Adrenal gland (tissue), 9 donors: ENCODE measurements at regions not wholly inside any gene's neighbourhood (a gene's known extent, or its start where the extent isn't known, plus 50 kb on each side); places are given as distances from the start of the nearest gene placed in this dataset.
"Not testable (repeated sequence)": the region's sequence is repeated elsewhere in the genome, so short reads cannot be mapped to it uniquely, and the experiment has no call there.

Experiments
- DNase-seq, 7 donors: peaks; one replicate each; pipeline ENCODE4 v3.0.0-alpha.2; 2019 to 2020
- H3K27ac ChIP-seq, 5 donors: fragments of 200-600 bp; sonication (generic) in 4 of 5; 1 replicate in 3 of 5; 2 replicates in 2 of 5; pipeline versions ENCODE4 v1.5.1 to v1.8.0; 2016 to 2020; ENCODE audit warnings: mild to moderate bottlenecking in 1 of 5
- H3K27me3 ChIP-seq: fragments of 200-600 bp; 2 replicates; pipeline ENCODE4 v1.8.0; 2021
- H3K36me3 ChIP-seq, 2 donors: fragments of 200-600 bp; replicated peaks in 1 of 2; 1 replicate in 1 of 2; 2 replicates in 1 of 2; pipeline versions ENCODE4 v1.5.1 to v1.8.0; 2018 to 2022
- H3K4me1 ChIP-seq, 2 donors: fragments of 200-600 bp; replicated peaks in 1 of 2; 1 replicate in 1 of 2; 2 replicates in 1 of 2; pipeline versions ENCODE4 v1.5.1 to v1.8.0; 2018 to 2021
- H3K4me3 ChIP-seq, 4 donors: fragments of 200-600 bp; sonication (generic) in 3 of 4; one replicate each; pipeline ENCODE4 v1.5.1; 2016 to 2018
- H3K9me3 ChIP-seq, 3 donors: fragments of 200-600 bp; sonication (generic) in 1 of 3; replicated peaks in 1 of 3; 1 replicate in 2 of 3; 2 replicates in 1 of 3; pipeline versions ENCODE4 v1.5.1 to v1.8.0; 2016 to 2021
- CTCF ChIP-seq, 6 experiments: fragments of 450-650 bp in 4 of 6; fragments of 200-600 bp in 2 of 6; sonication (generic) in 1 of 6; IDR thresholded peaks; 1 replicate in 5 of 6; 2 replicates in 1 of 6; pipeline versions ENCODE4 v1.5.1 to v1.8.0; 2016 to 2021; ENCODE audit warnings: antibody characterized with exemption in 6 of 6, mild to moderate bottlenecking in 2 of 6, moderate library complexity in 1 of 6
- POLR2A ChIP-seq, 2 donors: fragments of 450-650 bp; IDR thresholded peaks; one replicate each; pipeline ENCODE4 v1.6.1; 2017; ENCODE audit warnings: antibody characterized with exemption in 2 of 2, mild to moderate bottlenecking in 2 of 2, moderate library complexity in 1 of 2
- WGBS, 4 donors: extraction: QIAGEN DNeasy Blood & Tissue Kit in 2 of 4; methylation state at CpG; one replicate each; pipeline versions ENCODE4 v1.1.5 to v1.1.7; 2013 to 2017; 5-methylcytosine and 5-hydroxymethylcytosine counted together
- intact Hi-C, 2 donors: fragments of 100-400 bp; cut with DNase I; formaldehyde crosslinking; loops; one replicate each; pipeline versions ENCODE4 v1.14.1 to v1.15.0; 2022 to 2023
- donor health status: healthy with polysubstance abuse.
- donor health status: Bipolar disorder and iron deficiency.
- donor health status: DM: yes; HTN: yes; CAD: no.
- donor health status: DM: no; HTN: no; CAD: no.
- donor health status: DM: no; HTN: no; CAD: no.

GRCh38 chr7:67361150-67361549 is 364.5 kb downstream of the TYW1 start:
- no peak for DNase-seq
- peaks cover 0 to 5% of the 10 kb centered on the region in 2 donors for H3K4me1 ChIP-seq
- H3K36me3 ChIP-seq, result no peaks in the 10 kb centered on the region
- WGBS, 4 donors, result 82 to 88% (median 87%) methylated on average over 4 of the region's 4 CpGs
- H3K27ac ChIP-seq, result no peak overlapping the region
- intact Hi-C loops, result no loop called here
- TF ChIP-seq POLR2A (IDR thresholded peaks at IDR 0.05) (no peak), CTCF (IDR thresholded peaks at IDR 0.05) (no peak)
- H3K27me3 ChIP-seq, result no peaks in the 10 kb centered on the region
- no peak overlapping the region for H3K4me3 ChIP-seq
- H3K9me3 ChIP-seq, result peaks cover 0 to 8% (median 0%) of the 10 kb centered on the region in 3 donors

GRCh38 chr7:67364441-67365017 is 367.9 kb downstream of the TYW1 start:
- Histone ChIP-seq H3K9me3 (no peaks in the 10 kb centered on the region), H3K27ac (no peak overlapping the region), H3K27me3 (no peaks in the 10 kb centered on the region), H3K4me3 (no peak overlapping the region), H3K36me3 (no peaks in the 10 kb centered on the region), H3K4me1 (peaks cover 0 to 5% of the 10 kb centered on the region in 2 donors)
- 62 to 72% (median 68%) methylated on average over 5 to 60 of the region's 60 CpGs for WGBS, 4 donors
- TF ChIP-seq CTCF (IDR thresholded peaks at IDR 0.05) (no peak), POLR2A (IDR thresholded peaks at IDR 0.05) (no peak)
- peak in 1 of 7 donors; percentile 29 for DNase-seq
- intact Hi-C loops, result no loop called here

- no peak overlapping the region for H3K27ac ChIP-seq
- no peaks in the 10 kb centered on the region for H3K36me3 ChIP-seq
- peaks cover 0 to 9% of the 10 kb centered on the region in 2 donors for H3K4me1 ChIP-seq
- TF ChIP-seq CTCF (IDR thresholded peaks at IDR 0.05) (peak; percentile 74 to 88 (median 81)), POLR2A (IDR thresholded peaks at IDR 0.05) (no peak)
- 29 to 39% (median 33%) methylated on average over 13 to 18 of the region's 18 CpGs for WGBS, 4 donors
- H3K4me3 ChIP-seq, result no peak overlapping the region
- no peaks in the 10 kb centered on the region for H3K27me3 ChIP-seq
- no peaks in the 10 kb centered on the region for H3K9me3 ChIP-seq
- intact Hi-C loops, result no loop called here
- DNase-seq, result peak; percentile 67 to 83 (median 75)
Measured at GRCh38 chr7:67371429-67372305, 375.0 kb downstream of the TYW1 start.

GRCh38 chr7:67373389-67373788 is 376.8 kb downstream of the TYW1 start:
- H3K27ac ChIP-seq, intact Hi-C loops, H3K9me3 ChIP-seq, DNase-seq, H3K4me1 ChIP-seq, H3K36me3 ChIP-seq, H3K27me3 ChIP-seq, H3K4me3 ChIP-seq: not testable (repeated sequence)
- WGBS, 4 donors, result 62 to 85% (median 72%) methylated on average over 3 of the region's 3 CpGs
